K562 (cell line): ENCODE measurements at regions not wholly inside any gene's neighbourhood (a gene's known extent, or its start where the extent isn't known, plus 50 kb on each side); places are given as distances from the start of the nearest gene placed in this dataset.
A peak's percentile ranks its signal among the peaks of the same experiment; 100 is the strongest.

Experiments
- CTCF ChIP-seq, 3 experiments: IDR thresholded peaks in 2 of 3; conservative IDR thresholded peaks in 1 of 3; 2 replicates each; pipeline ENCODE4 v1.5.1; 2011 to 2012; ENCODE audit warnings: low read length in 3 of 3, mild to moderate bottlenecking in 3 of 3, control low read depth in 2 of 3, improper control_type of control experiment in 1 of 3, inconsistent platforms in 1 of 3, low read depth in 1 of 3, mixed read lengths in 1 of 3, moderate library complexity in 1 of 3; ENCODE audit not compliant: insufficient read depth in 2 of 3
- FOXO4 ChIP-seq: fragments of 450-650 bp; formaldehyde crosslinking; IDR thresholded peaks from 2 replicates; pipeline ENCODE4 v1.4.0; 2020; ENCODE audit warnings: mild to moderate bottlenecking, moderate library complexity
- GABPA ChIP-seq: fragments of 200-800 bp; sonication (Bioruptor generic); conservative IDR thresholded peaks from 2 replicates; pipeline ENCODE4 v1.6.1; 2016; ENCODE audit warnings: low read depth, missing genetic modification characterization, missing compliant biosample characterization
- MEF2A ChIP-seq: IDR thresholded peaks from 2 replicates; pipeline ENCODE4 v1.6.1; 2011; ENCODE audit warnings: low read depth, mild to moderate bottlenecking, low read length, moderate library complexity; ENCODE audit not compliant: control insufficient read depth
- NFE2L1 ChIP-seq: fragments of 450-650 bp; IDR thresholded peaks from 2 replicates; pipeline ENCODE4 v1.6.1; 2016; ENCODE audit warnings: missing genetic modification characterization, low read depth, mild to moderate bottlenecking, missing compliant biosample characterization, moderate library complexity, borderline replicate concordance
- SAFB ChIP-seq: fragments of 200-400 bp; formaldehyde crosslinking; IDR thresholded peaks from 2 replicates; pipeline ENCODE4 v1.6.1; 2017; ENCODE audit warnings: low read depth, low read length, borderline replicate concordance
- TAF15 ChIP-seq: fragments of 200-400 bp; formaldehyde crosslinking; IDR thresholded peaks from 2 replicates; pipeline ENCODE4 v1.6.1; 2017; ENCODE audit warnings: mild to moderate bottlenecking, low read depth, low read length, moderate library complexity
- ZBTB11 ChIP-seq, 3 experiments: fragments of 200-800 bp in 1 of 3; fragments of 250-450 bp in 1 of 3; fragments of 450-650 bp in 1 of 3; sonication (Bioruptor Pico) in 1 of 3; sonication (Bioruptor generic) in 1 of 3; formaldehyde crosslinking in 1 of 3; IDR thresholded peaks; 2 replicates each; pipeline versions ENCODE4 v1.6.1 to v1.8.0; 2016 to 2022; ENCODE audit warnings: mild to moderate bottlenecking in 2 of 3, missing genetic modification characterization in 2 of 3, missing compliant biosample characterization in 1 of 3, moderate library complexity in 1 of 3
- ZNF408 ChIP-seq: fragments of 250-450 bp; sonication (Bioruptor Pico); IDR thresholded peaks from 2 replicates; pipeline ENCODE4 v1.4.0; 2020; ENCODE audit warnings: low read depth, mild to moderate bottlenecking, moderate library complexity
- ZNF778 ChIP-seq: fragments of 450-650 bp; formaldehyde crosslinking; IDR thresholded peaks from 2 replicates; pipeline ENCODE4 v1.4.0; 2020; ENCODE audit warnings: mild to moderate bottlenecking, moderate library complexity

GRCh38 chr2:42931146-42931817, 138.9 kb upstream of the HAAO start (continued):
- TF ChIP-seq NFE2L1 (tag), result no peak
- TF ChIP-seq ZNF778 (CRISPR knock-in tag), result no peak
- peak; percentile 57 to 67 (median 62) for TF ChIP-seq CTCF (IDR thresholded peaks at IDR 0.05 in 2 of 3, conservative IDR thresholded peaks at IDR 0.05 in 1 of 3; ENCODE audit: insufficient read depth in 2 of 3, low read depth in 1 of 3, low read length in 3 of 3)
- TF ChIP-seq GABPA, result no peak
- TF ChIP-seq TAF15, result no peak
- TF ChIP-seq MEF2A, result no peak
- no peak for TF ChIP-seq FOXO4 (CRISPR knock-in tag)
- no peak for TF ChIP-seq ZBTB11 (CRISPR knock-in tag; IDR thresholded peaks at IDR 0.05)
- no peak for TF ChIP-seq SAFB
- TF ChIP-seq ZNF408 (CRISPR knock-in tag), result no peak
